K562 (cell line): ENCODE measurements at regions not wholly inside any gene's neighbourhood (a gene's known extent, or its start where the extent isn't known, plus 50 kb on each side); places are given as distances from the start of the nearest gene placed in this dataset.

Experiments used
- ATAC-seq: fragments of 200-7000 bp; cut with Tn5 transposase; 3 replicates; pipeline ENCODE4 v1.9.1; 2020; ENCODE audit warnings: moderate library complexity
- BruUV-seq: library from RNA; stranded (reverse); fragments of 400-500 nt; replicated peaks from 2 replicates; lab custom pipeline; 2021; lab: Mats Ljungman, UMichigan
- CTCF ChIA-PET: fragments of 300-600 bp; formaldehyde crosslinking; extraction: SDS; loops from one replicate; lab custom pipeline; 2021; ENCODE audit warnings: low intra/inter-chr PET ratio; lab: Yijun Ruan, JAX
- POLR2A ChIA-PET: fragments of 300-600, 350-650 bp; sonication (Branson Sonifier 250); formaldehyde crosslinking; extraction: SDS; loops from one replicate; lab custom pipeline; 2021; ENCODE audit warnings: antibody characterized with exemption, inconsistent platforms; lab: Yijun Ruan, JAX
- DNase-seq, 4 experiments: peaks; one replicate each; pipeline versions ENCODE4 v3.0.0 to v3.0.0-alpha.2; 2011 to 2018; ENCODE audit warnings: low spot score in 3 of 4, mixed read lengths in 3 of 4; ENCODE audit errors: extremely low read depth in 1 of 4
- FAIRE-seq: peaks from 2 replicates; lab custom pipeline; 2011; peaks lifted over from hg19 to GRCh38; lab: Jason Lieb, UNC
- H2AFZ ChIP-seq: 2 replicates; pipeline ENCODE4 v1.6.0; 2011; ENCODE audit warnings: low read depth, low read length, control low read depth, inconsistent platforms
- H3K27ac ChIP-seq: fragments of 200-600 bp; 3 replicates; pipeline ENCODE4 v1.8.0; 2011; ENCODE audit warnings: low read depth, mild to moderate bottlenecking, control low read depth, inconsistent platforms, low read length, moderate library complexity, mixed read lengths; ENCODE audit errors: extremely low read depth
- H3K27me3 ChIP-seq, 2 experiments: fragments of 300-600 bp in 1 of 2; 2 replicates in 1 of 2; 3 replicates in 1 of 2; pipeline versions ENCODE4 v1.6.0 to v1.8.0; 2011; ENCODE audit warnings: inconsistent platforms in 2 of 2, low read length in 2 of 2, mild to moderate bottlenecking in 1 of 2, mixed read lengths in 1 of 2, moderate library complexity in 1 of 2; ENCODE audit not compliant: control insufficient read depth in 2 of 2, insufficient read depth in 2 of 2
- H3K36me3 ChIP-seq: fragments of 300-600 bp; 3 replicates; pipeline ENCODE4 v1.8.0; 2011; ENCODE audit warnings: mild to moderate bottlenecking, low read length, inconsistent platforms; ENCODE audit not compliant: control insufficient read depth, insufficient read depth
- H3K4me1 ChIP-seq, 2 experiments: fragments of 200-600 bp in 1 of 2; replicated peaks in 1 of 2; 2 replicates in 1 of 2; 3 replicates in 1 of 2; pipeline versions ENCODE4 v1.5.1 to v1.8.0; 2011; ENCODE audit warnings: inconsistent platforms in 2 of 2, low read length in 2 of 2, mild to moderate bottlenecking in 1 of 2, mixed read lengths in 1 of 2, moderate library complexity in 1 of 2; ENCODE audit not compliant: control insufficient read depth in 2 of 2, insufficient read depth in 2 of 2
- H3K4me2 ChIP-seq: 2 replicates; pipeline ENCODE4 v1.6.1; 2011; ENCODE audit warnings: low read length, control low read depth, inconsistent platforms, mixed read lengths; ENCODE audit not compliant: insufficient read depth
- H3K4me3 ChIP-seq: fragments of 200-600 bp; sonication (generic), shearing (Covaris generic); 2 replicates; pipeline ENCODE4 v1.5.1; 2016; ENCODE audit warnings: control low read depth, inconsistent platforms
- H3K79me2 ChIP-seq: fragments of 200-600 bp; 3 replicates; pipeline ENCODE4 v1.8.0; 2011; ENCODE audit warnings: low read length, inconsistent platforms; ENCODE audit not compliant: control insufficient read depth, insufficient read depth
- H3K9ac ChIP-seq, 2 experiments: 2 replicates each; pipeline versions ENCODE4 v1.6.0 to v1.6.1; 2011; ENCODE audit warnings: low read depth in 2 of 2, low read length in 2 of 2, control low read depth in 1 of 2, inconsistent platforms in 1 of 2, mild to moderate bottlenecking in 1 of 2, mixed read lengths in 1 of 2; ENCODE audit not compliant: insufficient read depth in 1 of 2
- H3K9me1 ChIP-seq: one replicate; pipeline ENCODE4 v1.6.0; 2011; ENCODE audit warnings: inconsistent platforms, mild to moderate bottlenecking, low read length, moderate library complexity; ENCODE audit not compliant: control insufficient read depth, insufficient read depth
- H3K9me3 ChIP-seq: replicated peaks from 2 replicates; pipeline ENCODE4 v1.5.1; 2011; ENCODE audit warnings: low read depth, low read length, inconsistent platforms; ENCODE audit not compliant: control insufficient read depth, insufficient read depth
- H4K20me1 ChIP-seq: replicated peaks from 2 replicates; pipeline ENCODE4 v1.6.1; 2011; ENCODE audit warnings: low read length, inconsistent platforms, mixed read lengths; ENCODE audit not compliant: control insufficient read depth, insufficient read depth
- GATAD2B ChIP-seq: fragments of 450-650 bp; IDR thresholded peaks from 2 replicates; pipeline ENCODE4 v1.6.1; 2017; ENCODE audit warnings: mild to moderate bottlenecking, borderline replicate concordance
- HINFP ChIP-seq: fragments of 450-650 bp; conservative IDR thresholded peaks from 2 replicates; pipeline ENCODE4 v1.6.1; 2016; ENCODE audit warnings: missing genetic modification characterization, low read depth, mild to moderate bottlenecking, control low read depth, missing compliant biosample characterization
- MED1 ChIP-seq: sonication (generic); formaldehyde crosslinking; IDR thresholded peaks from 2 replicates; pipeline ENCODE4 v1.8.1; 2023; ENCODE audit warnings: missing genetic modification reagents, borderline replicate concordance
- MXI1 ChIP-seq: IDR thresholded peaks from 2 replicates; pipeline ENCODE4 v1.6.1; 2011; ENCODE audit warnings: low read depth, mild to moderate bottlenecking, improper control_type of control experiment, low read length
- PPARD ChIP-seq: fragments of 250-450 bp; sonication (Bioruptor Pico); IDR thresholded peaks from 2 replicates; pipeline ENCODE4 v1.8.0; 2022; ENCODE audit warnings: inconsistent platforms, mild to moderate bottlenecking, moderate library complexity
- SRSF1 ChIP-seq: fragments of 200-400 bp; formaldehyde crosslinking; IDR thresholded peaks from 2 replicates; pipeline ENCODE4 v1.6.1; 2017; ENCODE audit warnings: mild to moderate bottlenecking, low read depth, low read length, moderate library complexity
- TBL1XR1 ChIP-seq, 2 experiments: IDR thresholded peaks; 2 replicates each; pipeline ENCODE4 v1.6.1; 2012; ENCODE audit warnings: improper control_type of control experiment in 2 of 2, low read length in 2 of 2, mild to moderate bottlenecking in 1 of 2
- ZBTB9 ChIP-seq: fragments of 450-650 bp; formaldehyde crosslinking; IDR thresholded peaks from 2 replicates; pipeline ENCODE4 v1.4.0; 2020; ENCODE audit warnings: mild to moderate bottlenecking, moderate library complexity
- ZNF121 ChIP-seq: sonication (generic); formaldehyde crosslinking; conservative IDR thresholded peaks from 2 replicates; pipeline ENCODE4 v1.8.0; 2022; ENCODE audit warnings: missing genetic modification reagents
- WGBS: fragments of 100-300 bp; shearing (Covaris generic); methylation state at CpG from one replicate; pipeline ENCODE4 v1.1.6; 2016; ENCODE audit warnings: low coverage, mixed read lengths; ENCODE audit not compliant: insufficient coverage; ENCODE audit errors: missing lambda C conversion rate; 5-methylcytosine and 5-hydroxymethylcytosine counted together
- in situ Hi-C: fragments of 300-500 bp; cut with MboI; formaldehyde crosslinking; loops from 4 replicates; pipeline ENCODE4 v1.15.0; 2018; ENCODE audit warnings: inconsistent platforms, mixed read lengths
- intact Hi-C: fragments of 100-400 bp; cut with micrococcal nuclease; formaldehyde crosslinking; loops from 2 replicates; pipeline ENCODE4 v1.14.2; 2022

- CTCF ChIA-PET, result no interaction called here
- TF ChIP-seq HINFP (tag) (no peak), PPARD (CRISPR knock-in tag) (no peak), SRSF1 (no peak), MXI1 (no peak), GATAD2B (no peak), ZBTB9 (CRISPR knock-in tag) (no peak), MED1 (CRISPR knock-in tag) (no peak), ZNF121 (CRISPR knock-in tag) (no peak), TBL1XR1 (IDR thresholded peaks at IDR 0.05; ENCODE audit: low read length in 2 of 2) (no peak)
- Histone ChIP-seq H3K9me1 (no peaks in the 10 kb centered on the region), H3K4me2 (no peak overlapping the region), H3K4me3 (no peak overlapping the region), H3K36me3 (no peaks in the 10 kb centered on the region), H3K27me3 (no peaks in the 10 kb centered on the region), H3K27ac (no peak overlapping the region), H3K4me1 (no peaks in the 10 kb centered on the region), H3K9ac (no peak overlapping the region), H2AFZ (no peak overlapping the region), H3K79me2 (no peaks in the 10 kb centered on the region), H4K20me1 (no peaks in the 10 kb centered on the region), H3K9me3 (no peaks in the 10 kb centered on the region)
- intact Hi-C loops, result no loop called here
- WGBS, result 0% methylated on average over 2 of the region's 2 CpGs
- in situ Hi-C loops, result no loop called here
- ATAC-seq (no peak), FAIRE-seq (no peak), DNase-seq (no peak)
- POLR2A ChIA-PET, result no interaction called here
- BruUV-seq, result no TSS peak
These were observed 149.9 kb upstream of the PDZRN3 start for GRCh38 chr3:73774645-73775044.
